DMS 273 treated with DMSO at 0.1 percent for 48 hours (cell line): ENCODE measurements at regions not wholly inside any gene's neighbourhood (a gene's known extent, or its start where the extent isn't known, plus 50 kb on each side); places are given as distances from the start of the nearest gene placed in this dataset.

ENCODE experiments used
- DNase-seq: peaks from one replicate; lab custom pipeline; 2025; lab: John Stamatoyannopoulos, UW

- DNase-seq: no peak
These were observed 115.9 kb upstream of the LPP start for GRCh38 chr3:188037965-188038581.

GRCh38 chr3:188041193-188041592 lies 112.8 kb upstream of the LPP start:
- DNase-seq: no peak

DNA sequence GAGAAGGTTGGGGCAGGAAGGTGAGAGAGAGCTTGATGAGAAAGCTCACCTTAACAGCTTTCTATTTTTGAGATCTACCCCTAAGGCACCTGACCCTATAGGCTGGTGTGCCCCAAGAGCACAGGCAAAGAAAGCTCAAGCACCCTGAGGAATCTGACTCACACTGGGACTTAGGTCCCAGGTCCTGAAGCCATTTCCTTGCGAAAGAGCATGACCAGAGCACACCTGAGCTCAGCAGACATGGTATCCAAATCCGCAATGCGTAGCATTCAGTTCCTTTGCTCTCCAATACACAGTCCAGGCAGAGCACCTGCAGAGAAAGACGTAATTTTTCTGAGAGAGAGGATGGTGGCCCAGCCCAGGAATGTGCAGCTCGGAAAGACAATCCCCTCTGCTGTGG lies 112.1 kb upstream of the LPP start:
- DNase-seq: no peak

- no peak for DNase-seq
These were observed 111.5 kb upstream of the LPP start for GRCh38 chr3:188042466-188042865.

DNA sequence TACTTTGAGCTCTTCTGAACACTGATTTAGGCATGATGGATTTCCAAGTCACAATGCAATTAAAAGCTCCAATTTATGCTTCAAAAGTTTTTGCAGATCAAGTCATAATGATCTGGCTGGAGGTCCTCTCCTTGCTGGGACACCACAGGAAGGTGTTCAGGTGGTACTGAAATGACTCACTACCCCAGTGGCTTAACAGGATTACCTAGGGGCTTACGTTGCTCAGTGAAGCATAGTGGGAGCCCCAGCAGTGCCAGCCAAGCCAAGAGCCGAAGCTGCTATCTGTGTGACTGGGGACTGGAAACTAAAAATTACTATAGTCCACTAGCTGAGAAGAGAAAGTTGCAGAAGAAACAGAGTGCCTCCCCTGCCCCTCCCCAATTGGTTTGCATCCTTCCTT lies 110.1 kb upstream of the LPP start:
- DNase-seq: no peak

- no peak for DNase-seq
These were observed 107.3 kb upstream of the LPP start for GRCh38 chr3:188046561-188047211.

DNA sequence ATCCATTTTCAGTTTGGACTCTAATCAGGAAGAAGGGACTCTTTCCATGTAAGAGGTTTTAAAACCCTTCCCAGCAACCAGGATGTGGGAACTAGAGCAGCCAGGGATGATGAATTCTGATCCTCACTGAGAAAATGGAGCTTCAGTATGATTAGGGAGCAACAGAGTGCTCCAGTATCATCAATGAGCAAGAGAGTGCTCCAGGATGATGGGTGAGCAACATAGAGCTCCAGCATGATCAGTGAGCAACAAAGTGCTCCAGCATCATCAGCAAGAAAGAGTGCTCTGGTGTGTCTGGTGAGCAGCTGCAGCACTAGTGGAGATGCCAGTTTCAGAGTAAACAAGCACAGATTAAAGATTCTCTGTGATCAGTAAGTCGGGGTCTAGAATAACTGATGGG lies 106.4 kb upstream of the LPP start:
- DNase-seq: no peak

GRCh38 chr3:188049606-188050530 lies 104.1 kb upstream of the LPP start:
- no peak for DNase-seq

DNA sequence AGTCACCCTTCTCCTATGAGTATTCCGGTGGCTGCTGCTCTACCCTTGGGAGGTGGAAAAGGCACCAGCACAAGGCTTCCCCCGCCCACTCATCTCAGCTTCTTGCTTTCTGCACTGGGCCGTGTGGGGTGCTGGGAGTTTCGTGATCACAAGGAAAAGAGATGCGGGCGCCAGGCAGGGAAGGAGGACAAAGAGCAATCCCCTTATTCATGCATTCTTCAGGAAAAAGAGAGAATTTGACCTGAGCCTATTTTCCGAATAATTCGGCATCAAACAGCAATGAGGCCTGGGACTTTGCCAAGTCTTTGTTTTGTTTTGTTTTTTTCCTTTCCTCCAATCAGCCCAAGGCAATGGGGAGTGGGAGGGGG lies 102.2 kb upstream of the LPP start:
- DNase-seq: no peak

- DNase-seq: no peak
These were observed 101.6 kb upstream of the LPP start for GRCh38 chr3:188052169-188053035.

DNA sequence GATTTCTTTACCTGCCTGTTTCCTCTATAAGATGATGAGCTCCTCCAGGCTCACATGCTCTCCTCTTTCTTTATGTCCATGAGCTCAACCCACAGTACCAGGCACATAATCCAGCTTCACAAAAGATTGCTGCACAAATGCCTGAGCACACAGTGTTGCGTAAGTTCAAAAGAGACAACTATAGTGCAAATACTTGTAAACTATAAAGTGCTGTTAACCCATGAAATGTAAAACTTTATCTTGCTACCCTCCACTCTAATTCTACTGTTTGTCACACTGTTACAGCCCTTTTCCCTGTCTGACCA lies 101.0 kb upstream of the LPP start:
- DNase-seq: no peak

- DNase-seq: no peak
These were observed 100.1 kb upstream of the LPP start for GRCh38 chr3:188053710-188054380.

DNA sequence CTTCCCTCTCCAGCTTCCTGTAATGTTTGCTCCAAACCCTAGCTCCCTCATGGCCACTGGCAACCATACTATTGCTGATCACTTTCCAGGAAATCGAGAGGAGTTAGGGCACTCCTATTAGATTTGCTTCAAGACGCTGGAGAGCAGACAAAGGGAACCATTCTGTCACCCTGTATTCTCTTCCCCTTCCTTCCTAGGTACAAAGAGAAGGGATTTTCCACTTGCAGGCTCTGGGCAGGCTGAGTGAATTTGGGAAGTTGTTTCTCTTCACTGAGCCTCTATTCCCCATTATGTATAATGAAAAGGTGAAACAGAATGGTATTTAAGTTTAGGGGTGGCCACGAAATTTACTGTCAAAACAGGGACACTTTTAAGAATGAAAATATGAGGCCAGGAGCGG lies 99.4 kb upstream of the LPP start:
- DNase-seq: no peak

DNA sequence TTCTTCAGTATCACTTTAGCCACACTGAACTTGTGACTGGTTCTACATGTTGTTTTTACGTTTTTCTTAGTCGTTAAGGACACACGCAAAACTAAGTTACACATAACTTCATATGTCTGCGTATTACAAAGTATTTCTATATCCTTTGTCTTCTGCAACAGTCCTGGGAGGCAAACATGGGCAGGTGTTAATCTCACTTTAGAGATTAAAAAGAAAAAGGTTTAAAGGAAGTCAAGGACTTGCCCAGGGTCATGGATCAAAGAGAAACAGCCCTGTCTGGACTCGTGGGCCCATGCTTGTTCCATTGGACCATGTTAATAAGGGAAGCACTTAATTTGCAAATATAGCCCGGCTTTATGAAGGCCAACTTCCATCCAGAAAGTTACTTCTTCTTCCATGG lies 98.6 kb upstream of the LPP start:
- no peak for DNase-seq

DNA sequence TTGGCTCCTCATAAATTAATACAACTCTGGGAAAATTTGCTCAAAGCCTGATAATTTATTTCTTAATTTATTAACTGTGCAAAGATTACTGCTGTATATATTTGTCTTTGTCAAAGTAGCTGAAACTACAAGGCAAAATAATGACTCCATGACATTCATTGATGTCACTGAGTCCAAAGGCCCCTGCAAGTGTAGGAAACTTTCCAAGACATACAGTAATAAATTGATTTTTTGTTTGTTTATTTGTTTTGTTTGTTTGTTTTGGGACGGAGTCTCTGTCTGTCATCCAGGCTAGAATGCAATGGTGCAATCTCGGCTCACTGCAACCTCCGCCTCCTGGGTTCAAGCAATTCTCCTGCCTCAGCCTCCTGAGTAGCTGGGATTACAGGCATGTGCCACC lies 96.8 kb upstream of the LPP start:
- no peak for DNase-seq

DNA sequence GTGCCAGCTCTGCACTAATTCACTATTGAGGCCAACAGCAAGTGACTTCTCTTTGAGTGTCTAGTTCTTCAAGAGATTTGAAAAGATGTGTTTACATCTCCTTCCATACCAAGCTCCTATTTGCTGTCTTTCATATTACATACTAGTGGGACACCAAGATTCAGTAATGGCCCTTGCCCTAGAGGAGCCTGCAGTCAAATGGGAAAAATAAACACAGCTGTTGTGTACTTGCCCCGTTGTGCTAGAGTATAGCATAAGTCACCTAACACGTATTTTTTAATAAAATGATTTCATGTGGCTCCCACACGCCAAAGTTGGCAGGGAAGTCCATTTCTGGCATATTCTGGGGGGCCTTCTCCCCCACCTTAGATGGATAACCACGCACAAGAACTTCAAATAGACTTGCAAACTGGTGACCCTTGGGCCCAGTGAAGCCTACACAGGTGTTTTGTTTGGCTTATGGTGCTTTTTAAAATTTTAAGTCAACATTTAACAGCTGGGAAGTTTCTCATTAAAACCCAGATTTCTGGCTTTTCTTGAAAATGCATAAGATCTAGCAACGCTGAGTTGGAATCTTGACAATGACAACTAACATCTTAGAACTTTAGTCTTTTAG lies 95.3 kb upstream of the LPP start:
- no peak for DNase-seq

GRCh38 chr3:188059351-188059750 lies 94.6 kb upstream of the LPP start:
- DNase-seq: no peak

- DNase-seq: no peak
These were observed 93.6 kb upstream of the LPP start for GRCh38 chr3:188060264-188060835.

DNA sequence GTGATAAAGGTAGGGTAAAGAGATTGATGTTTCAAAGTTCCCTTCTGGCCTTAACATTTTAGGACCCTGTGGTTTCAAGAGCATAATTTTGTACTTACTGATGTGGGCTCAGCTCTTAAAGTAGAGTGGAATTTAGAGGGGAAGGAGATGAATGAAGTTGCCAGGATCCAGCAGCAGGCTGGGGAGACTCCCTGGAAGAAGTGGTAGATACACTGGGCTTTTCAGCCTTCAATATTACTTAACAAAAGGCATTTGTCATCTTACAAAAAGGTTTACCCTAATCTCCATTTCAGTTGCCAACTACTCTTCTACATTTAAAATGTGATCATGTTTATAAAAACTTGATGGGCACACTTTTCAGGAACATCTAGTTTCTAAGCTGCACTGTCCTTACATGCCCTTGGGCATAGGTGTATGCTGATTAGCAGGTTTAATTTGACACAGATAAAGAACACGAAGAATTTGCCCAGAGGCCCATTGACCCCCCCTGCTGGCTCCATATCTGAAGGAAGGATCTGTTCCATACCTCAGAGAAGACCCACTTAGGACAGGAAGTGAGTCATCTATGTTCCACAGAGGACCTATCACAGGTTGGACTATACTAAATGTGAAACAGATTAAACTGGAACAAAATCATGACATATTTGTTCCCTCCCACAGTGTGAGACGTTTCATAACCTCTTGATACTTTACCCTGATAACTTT lies 93.0 kb upstream of the LPP start:
- no peak for DNase-seq

DNA sequence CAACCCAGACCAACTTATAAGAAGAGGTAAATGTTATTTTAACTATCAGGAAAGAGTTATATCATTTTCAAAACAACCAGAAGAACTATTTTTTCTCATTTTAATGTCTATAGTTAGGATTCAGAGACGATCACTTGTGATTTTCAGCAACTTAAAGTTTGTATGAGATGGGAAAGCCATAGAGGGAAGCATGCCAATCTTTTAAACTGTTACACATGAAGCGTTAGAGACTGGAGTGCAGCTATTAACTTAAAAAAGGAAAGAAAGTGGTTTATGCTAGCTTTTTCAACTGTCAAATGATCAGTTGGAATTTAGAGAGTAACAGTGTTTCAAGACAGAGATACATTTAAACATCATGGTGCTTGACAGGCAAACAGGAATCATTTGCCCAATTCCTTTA lies 91.7 kb upstream of the LPP start:
- DNase-seq: no peak
